GM12878 (cell line): ENCODE measurements at regions not wholly inside any gene's neighbourhood (a gene's known extent, or its start where the extent isn't known, plus 50 kb on each side); places are given as distances from the start of the nearest gene placed in this dataset.

Source experiments
- ATAC-seq: fragments of 200-7000 bp; cut with Tn5 transposase; 3 replicates; pipeline ENCODE4 v1.9.1; 2020; ENCODE audit warnings: mild to moderate bottlenecking, moderate library complexity
- BruUV-seq: library from RNA; stranded (reverse); fragments of 400-500 nt; replicated peaks from 2 replicates; lab custom pipeline; 2021; lab: Mats Ljungman, UMichigan
- CTCF ChIA-PET: fragments of 300-600 bp; sonication (Branson Sonifier 250); formaldehyde crosslinking; extraction: SDS; loops from one replicate; lab custom pipeline; 2021; ENCODE audit warnings: inconsistent platforms; lab: Yijun Ruan, JAX
- POLR2A ChIA-PET: fragments of 350-600 bp; formaldehyde crosslinking; extraction: SDS; loops from one replicate; lab custom pipeline; 2021; ENCODE audit warnings: inconsistent platforms; lab: Charles Lee
- RAD21 ChIA-PET: fragments of 300-600 bp; sonication (Branson Sonifier 250); formaldehyde crosslinking; loops from one replicate; lab custom pipeline; 2023; ENCODE audit warnings: antibody characterized with exemption; ENCODE audit not compliant: unreplicated experiment; lab: Charles Lee
- SMC1A ChIA-PET: fragments of 300-600 bp; sonication (Branson Sonifier 250); formaldehyde crosslinking; loops from one replicate; lab custom pipeline; 2023; ENCODE audit not compliant: unreplicated experiment, uncharacterized antibody; lab: Charles Lee
- DNase-seq: peaks from one replicate; pipeline ENCODE4 v3.0.0-alpha.2; 2011; ENCODE audit warnings: low read depth, low spot score
- FAIRE-seq: peaks from 3 replicates; lab custom pipeline; 2011; peaks lifted over from hg19 to GRCh38; lab: Jason Lieb, UNC
- H2AFZ ChIP-seq: 2 replicates; pipeline ENCODE4 v1.6.0; 2011; ENCODE audit warnings: low read depth, low read length, control low read depth; ENCODE audit not compliant: control insufficient read depth
- H3K27ac ChIP-seq: 2 replicates; pipeline ENCODE4 v1.5.1; 2011; ENCODE audit warnings: control low read depth; ENCODE audit not compliant: control insufficient read depth, insufficient read depth
- H3K27me3 ChIP-seq, 2 experiments: replicated peaks in 1 of 2; 2 replicates each; pipeline versions ENCODE4 v1.6.0 to v1.6.1; 2011; ENCODE audit warnings: low read length in 1 of 2; ENCODE audit not compliant: control insufficient read depth in 2 of 2, insufficient read depth in 2 of 2
- H3K36me3 ChIP-seq, 2 experiments: 2 replicates each; pipeline ENCODE4 v1.5.1; 2011; ENCODE audit warnings: low read length in 1 of 2; ENCODE audit not compliant: control insufficient read depth in 2 of 2, insufficient read depth in 2 of 2
- H3K4me1 ChIP-seq: 2 replicates; pipeline ENCODE4 v1.6.1; 2011; ENCODE audit warnings: mild to moderate bottlenecking, low read length, moderate library complexity, mixed read lengths; ENCODE audit not compliant: control insufficient read depth, insufficient read depth
- H3K4me2 ChIP-seq: 2 replicates; pipeline ENCODE4 v1.6.0; 2011; ENCODE audit warnings: control low read depth; ENCODE audit not compliant: control insufficient read depth, insufficient read depth
- H3K4me3 ChIP-seq: fragments of 200-600 bp; sonication (generic); 2 replicates; pipeline ENCODE4 v1.5.1; 2016
- H3K79me2 ChIP-seq: 2 replicates; pipeline ENCODE4 v1.6.0; 2011; ENCODE audit warnings: low read length; ENCODE audit not compliant: control insufficient read depth, insufficient read depth
- H3K9ac ChIP-seq: 2 replicates; pipeline ENCODE4 v1.8.0; 2011; ENCODE audit warnings: low read length, control low read depth, mixed read lengths; ENCODE audit not compliant: control insufficient read depth, insufficient read depth
- H3K9me3 ChIP-seq: replicated peaks from 3 replicates; pipeline ENCODE4 v1.5.1; 2011; ENCODE audit warnings: mild to moderate bottlenecking, low read length; ENCODE audit not compliant: control insufficient read depth, insufficient read depth
- H4K20me1 ChIP-seq: 2 replicates; pipeline ENCODE4 v1.6.0; 2011; ENCODE audit not compliant: control insufficient read depth, insufficient read depth
- BMI1 ChIP-seq: fragments of 450-650 bp; IDR thresholded peaks from 2 replicates; pipeline ENCODE4 v1.6.1; 2016; ENCODE audit warnings: mild to moderate bottlenecking, moderate library complexity, borderline replicate concordance
- CHD4 ChIP-seq: fragments of 200-600 bp; sonication (generic); IDR thresholded peaks from 2 replicates; pipeline ENCODE4 v1.6.1; 2016; ENCODE audit warnings: mild to moderate bottlenecking
- CUX1 ChIP-seq: IDR thresholded peaks from 2 replicates; pipeline ENCODE4 v1.6.1; 2012; ENCODE audit warnings: improper control_type of control experiment, low read depth, low read length; ENCODE audit not compliant: insufficient replicate concordance
- DPF2 ChIP-seq: fragments of 450-650 bp; IDR thresholded peaks from 2 replicates; pipeline ENCODE4 v1.6.1; 2017; ENCODE audit warnings: mild to moderate bottlenecking
- ETV6 ChIP-seq, 2 experiments: fragments of 450-650 bp in 1 of 2; IDR thresholded peaks in 1 of 2; conservative IDR thresholded peaks in 1 of 2; 2 replicates each; pipeline ENCODE4 v1.6.1; 2014; ENCODE audit warnings: antibody characterized with exemption in 1 of 2, borderline replicate concordance in 1 of 2, low read depth in 1 of 2, mild to moderate bottlenecking in 1 of 2, moderate library complexity in 1 of 2
- JUND ChIP-seq: IDR thresholded peaks from 2 replicates; pipeline ENCODE4 v1.6.1; 2012; ENCODE audit warnings: low read depth, mild to moderate bottlenecking, low read length, improper control_type of control experiment, moderate library complexity
- MXI1 ChIP-seq: fragments of 150-350 bp; IDR thresholded peaks from 2 replicates; pipeline ENCODE4 v1.6.1; 2011; ENCODE audit warnings: low read depth, mild to moderate bottlenecking, inconsistent platforms, low read length, improper control_type of control experiment
- MYB ChIP-seq: fragments of 150-350 bp; IDR thresholded peaks from 2 replicates; pipeline ENCODE4 v1.6.1; 2014; ENCODE audit warnings: mild to moderate bottlenecking, low read depth, low read length, borderline replicate concordance
- TCF3 ChIP-seq: IDR thresholded peaks from 2 replicates; pipeline ENCODE4 v1.6.1; 2012; ENCODE audit warnings: low read depth, mild to moderate bottlenecking, low read length, borderline replicate concordance; ENCODE audit not compliant: insufficient read depth
- YY1 ChIP-seq: IDR thresholded peaks from 2 replicates; pipeline ENCODE4 v1.6.1; 2011; ENCODE audit warnings: low read depth, mild to moderate bottlenecking, low read length
- WGBS: methylation state at CpG from one replicate; pipeline ENCODE4 v1.1.6; 2016; ENCODE audit warnings: low lambda C conversion rate; ENCODE audit not compliant: insufficient replicate concordance, insufficient coverage; ENCODE audit errors: missing lambda C conversion rate; 5-methylcytosine and 5-hydroxymethylcytosine counted together
- in situ Hi-C: fragments of 300-500 bp; cut with MboI; formaldehyde crosslinking; loops from 9 replicates; pipeline ENCODE4 v1.14.3; 2018; ENCODE audit warnings: mixed read lengths
- intact Hi-C: fragments of 100-400 bp; cut with micrococcal nuclease; formaldehyde crosslinking; loops from one replicate; pipeline ENCODE4 v1.14.2; 2022; ENCODE audit not compliant: unreplicated experiment
- TF ChIP-seq, protein P1 (sequence below): IDR thresholded peaks from 2 replicates; pipeline ENCODE4 v1.6.1; 2011; ENCODE audit warnings: borderline replicate concordance, low read depth, mild to moderate bottlenecking, moderate library complexity, mixed read lengths, low read length; ENCODE audit not compliant: insufficient read depth; ENCODE audit errors: extremely low read length
- TF ChIP-seq, protein P2 (sequence below): IDR thresholded peaks from 2 replicates; pipeline ENCODE4 v1.6.1; 2011; ENCODE audit warnings: mild to moderate bottlenecking, low read depth, low read length, moderate library complexity; ENCODE audit not compliant: insufficient replicate concordance
- TF ChIP-seq, protein P3 (sequence below): fragments of 450-650 bp; IDR thresholded peaks from 2 replicates; pipeline ENCODE4 v1.6.1; 2017; ENCODE audit warnings: borderline replicate concordance
- TF ChIP-seq, protein P4 (sequence below): fragments of 450-650 bp; IDR thresholded peaks from 2 replicates; pipeline ENCODE4 v1.6.1; 2017; ENCODE audit warnings: low read depth, mild to moderate bottlenecking, moderate library complexity

GRCh38 chrX:127313635-127314034 lies 494.1 kb downstream of the PRR32 start:
- Histone ChIP-seq H3K9me3 (no peaks in the 10 kb centered on the region), H3K36me3 (no peaks in the 10 kb centered on the region), H3K4me3 (no peak overlapping the region), H3K27ac (no peak overlapping the region), H2AFZ (no peak overlapping the region), H3K79me2 (no peaks in the 10 kb centered on the region), H3K4me2 (no peak overlapping the region), H3K4me1 (no peaks in the 10 kb centered on the region), H3K27me3 (no peaks in the 10 kb centered on the region), H4K20me1 (no peaks in the 10 kb centered on the region), H3K9ac (no peak overlapping the region)
- DNase-seq (no peak), FAIRE-seq (no peak), ATAC-seq (no peak)
- intact Hi-C loops (no loop called here), in situ Hi-C loops (no loop called here)
- 0% methylated on average over 1 of the region's 1 CpG for WGBS
- SMC1A ChIA-PET, result interaction anchor here (1.4 kb wide), 1 partner anchor 10 kb away, joined by 3 read pairs; no protein-coding TSS in a partner anchor
- POLR2A ChIA-PET, result no interaction called here
- RAD21 ChIA-PET, result no interaction called here
- no TSS peak for BruUV-seq
- CTCF ChIA-PET, result no interaction called here
- TF ChIP-seq CHD4 (no peak), YY1 (no peak), JUND (no peak), CUX1 (no peak), BMI1 (no peak), MXI1 (no peak), DPF2 (no peak), TCF3 (no peak), ETV6 (conservative IDR thresholded peaks at IDR 0.05 in 1 of 2, IDR thresholded peaks at IDR 0.05 in 1 of 2; ENCODE audit: borderline replicate concordance in 1 of 2, low read depth in 1 of 2) (no peak), MYB (no peak)
- TF ChIP-seq, protein P1, sequence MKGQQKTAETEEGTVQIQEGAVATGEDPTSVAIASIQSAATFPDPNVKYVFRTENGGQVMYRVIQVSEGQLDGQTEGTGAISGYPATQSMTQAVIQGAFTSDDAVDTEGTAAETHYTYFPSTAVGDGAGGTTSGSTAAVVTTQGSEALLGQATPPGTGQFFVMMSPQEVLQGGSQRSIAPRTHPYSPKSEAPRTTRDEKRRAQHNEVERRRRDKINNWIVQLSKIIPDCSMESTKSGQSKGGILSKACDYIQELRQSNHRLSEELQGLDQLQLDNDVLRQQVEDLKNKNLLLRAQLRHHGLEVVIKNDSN, result no peak
- TF ChIP-seq, protein P2, sequence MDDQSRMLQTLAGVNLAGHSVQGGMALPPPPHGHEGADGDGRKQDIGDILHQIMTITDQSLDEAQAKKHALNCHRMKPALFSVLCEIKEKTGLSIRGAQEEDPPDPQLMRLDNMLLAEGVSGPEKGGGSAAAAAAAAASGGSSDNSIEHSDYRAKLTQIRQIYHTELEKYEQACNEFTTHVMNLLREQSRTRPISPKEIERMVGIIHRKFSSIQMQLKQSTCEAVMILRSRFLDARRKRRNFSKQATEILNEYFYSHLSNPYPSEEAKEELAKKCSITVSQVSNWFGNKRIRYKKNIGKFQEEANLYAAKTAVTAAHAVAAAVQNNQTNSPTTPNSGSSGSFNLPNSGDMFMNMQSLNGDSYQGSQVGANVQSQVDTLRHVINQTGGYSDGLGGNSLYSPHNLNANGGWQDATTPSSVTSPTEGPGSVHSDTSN, result no peak
- TF ChIP-seq, protein P3, sequence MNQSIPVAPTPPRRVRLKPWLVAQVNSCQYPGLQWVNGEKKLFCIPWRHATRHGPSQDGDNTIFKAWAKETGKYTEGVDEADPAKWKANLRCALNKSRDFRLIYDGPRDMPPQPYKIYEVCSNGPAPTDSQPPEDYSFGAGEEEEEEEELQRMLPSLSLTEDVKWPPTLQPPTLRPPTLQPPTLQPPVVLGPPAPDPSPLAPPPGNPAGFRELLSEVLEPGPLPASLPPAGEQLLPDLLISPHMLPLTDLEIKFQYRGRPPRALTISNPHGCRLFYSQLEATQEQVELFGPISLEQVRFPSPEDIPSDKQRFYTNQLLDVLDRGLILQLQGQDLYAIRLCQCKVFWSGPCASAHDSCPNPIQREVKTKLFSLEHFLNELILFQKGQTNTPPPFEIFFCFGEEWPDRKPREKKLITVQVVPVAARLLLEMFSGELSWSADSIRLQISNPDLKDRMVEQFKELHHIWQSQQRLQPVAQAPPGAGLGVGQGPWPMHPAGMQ, result no peak
- TF ChIP-seq, protein P4, sequence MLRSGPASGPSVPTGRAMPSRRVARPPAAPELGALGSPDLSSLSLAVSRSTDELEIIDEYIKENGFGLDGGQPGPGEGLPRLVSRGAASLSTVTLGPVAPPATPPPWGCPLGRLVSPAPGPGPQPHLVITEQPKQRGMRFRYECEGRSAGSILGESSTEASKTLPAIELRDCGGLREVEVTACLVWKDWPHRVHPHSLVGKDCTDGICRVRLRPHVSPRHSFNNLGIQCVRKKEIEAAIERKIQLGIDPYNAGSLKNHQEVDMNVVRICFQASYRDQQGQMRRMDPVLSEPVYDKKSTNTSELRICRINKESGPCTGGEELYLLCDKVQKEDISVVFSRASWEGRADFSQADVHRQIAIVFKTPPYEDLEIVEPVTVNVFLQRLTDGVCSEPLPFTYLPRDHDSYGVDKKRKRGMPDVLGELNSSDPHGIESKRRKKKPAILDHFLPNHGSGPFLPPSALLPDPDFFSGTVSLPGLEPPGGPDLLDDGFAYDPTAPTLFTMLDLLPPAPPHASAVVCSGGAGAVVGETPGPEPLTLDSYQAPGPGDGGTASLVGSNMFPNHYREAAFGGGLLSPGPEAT, result no peak
